ENCODE measurements at regions not wholly inside any gene's neighbourhood (a gene's known extent, or its start where the extent isn't known, plus 50 kb on each side); places are given as distances from the start of the nearest gene placed in this dataset.

DNA sequence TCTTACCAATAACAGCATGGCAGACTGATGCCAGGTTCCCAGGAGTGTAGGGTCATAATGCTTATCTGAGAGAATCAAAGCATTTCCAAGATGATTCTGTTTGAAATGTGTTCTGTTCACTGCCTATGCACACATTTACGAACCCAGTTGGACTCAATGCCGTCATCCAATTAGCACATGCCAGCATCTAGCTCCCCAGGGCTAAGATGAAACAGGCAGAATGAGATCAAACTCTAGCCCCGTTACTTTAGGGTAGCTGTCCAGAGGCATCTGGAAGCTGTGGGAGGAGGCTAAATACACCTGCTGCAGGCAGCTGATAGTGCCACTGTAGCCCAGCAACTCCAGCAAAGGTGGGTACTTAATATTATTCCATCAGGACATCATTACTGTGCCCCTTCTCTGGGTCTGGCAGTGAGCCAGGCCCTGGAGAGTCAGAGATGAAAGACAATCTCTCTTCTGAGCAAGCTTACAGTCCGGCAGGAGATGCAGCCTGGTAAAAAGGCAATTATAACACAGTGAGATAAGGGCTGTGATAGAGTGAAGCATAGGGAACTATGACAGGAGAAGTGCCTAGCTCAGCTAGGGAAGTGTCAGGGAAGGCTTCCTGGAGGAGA, 156.4 kb upstream of the PPP2R3A start:
- Histone ChIP-seq H3K27ac (replicated peaks in 1 of 4) (no peak overlapping the region), H3K9me3 (no peaks in the 10 kb centered on the region), H3K36me3 (no peaks in the 10 kb centered on the region), H3K4me1 (no peaks in the 10 kb centered on the region), H3K27me3 (peaks cover 0 to 7% (median 0%) of the 10 kb centered on the region in 4 donors), H3K4me3 (no peak overlapping the region)
- intact Hi-C loops (cut with DNase I): no loop called here
- TF ChIP-seq POLR2AphosphoS5 (IDR thresholded peaks at IDR 0.05) (no peak), EP300 (IDR thresholded peaks at IDR 0.05) (no peak), POLR2A (IDR thresholded peaks at IDR 0.05; ENCODE audit: low read depth) (no peak)
- TF ChIP-seq, protein P1, sequence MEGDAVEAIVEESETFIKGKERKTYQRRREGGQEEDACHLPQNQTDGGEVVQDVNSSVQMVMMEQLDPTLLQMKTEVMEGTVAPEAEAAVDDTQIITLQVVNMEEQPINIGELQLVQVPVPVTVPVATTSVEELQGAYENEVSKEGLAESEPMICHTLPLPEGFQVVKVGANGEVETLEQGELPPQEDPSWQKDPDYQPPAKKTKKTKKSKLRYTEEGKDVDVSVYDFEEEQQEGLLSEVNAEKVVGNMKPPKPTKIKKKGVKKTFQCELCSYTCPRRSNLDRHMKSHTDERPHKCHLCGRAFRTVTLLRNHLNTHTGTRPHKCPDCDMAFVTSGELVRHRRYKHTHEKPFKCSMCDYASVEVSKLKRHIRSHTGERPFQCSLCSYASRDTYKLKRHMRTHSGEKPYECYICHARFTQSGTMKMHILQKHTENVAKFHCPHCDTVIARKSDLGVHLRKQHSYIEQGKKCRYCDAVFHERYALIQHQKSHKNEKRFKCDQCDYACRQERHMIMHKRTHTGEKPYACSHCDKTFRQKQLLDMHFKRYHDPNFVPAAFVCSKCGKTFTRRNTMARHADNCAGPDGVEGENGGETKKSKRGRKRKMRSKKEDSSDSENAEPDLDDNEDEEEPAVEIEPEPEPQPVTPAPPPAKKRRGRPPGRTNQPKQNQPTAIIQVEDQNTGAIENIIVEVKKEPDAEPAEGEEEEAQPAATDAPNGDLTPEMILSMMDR (IDR thresholded peaks at IDR 0.05): no peak
- peak; percentile 45 for DNase-seq (ENCODE audit: extremely low spot score)
- WGBS: 58% methylated on average over 4 of the region's 4 CpGs

DNA sequence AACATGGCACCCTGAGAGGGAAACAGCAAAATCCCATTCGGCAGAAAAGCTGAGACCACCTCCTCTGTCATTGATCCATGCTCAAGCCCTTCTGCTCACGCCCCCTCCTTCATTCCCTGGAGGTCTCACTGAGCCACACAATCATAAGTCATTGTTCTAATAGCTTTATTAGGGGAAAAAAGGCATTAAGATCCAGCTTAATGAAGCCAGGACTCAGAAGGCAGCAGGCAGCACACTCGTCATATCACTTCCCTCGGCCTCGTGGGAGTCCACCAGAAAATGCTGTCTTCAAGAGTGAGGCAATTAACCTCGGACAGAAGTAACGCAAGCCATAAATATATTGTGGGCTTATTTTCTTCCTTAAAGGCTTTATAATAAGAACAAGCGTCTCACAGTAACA, 153.9 kb upstream of the PPP2R3A start:
- H3K4me1 ChIP-seq: no peaks in the 10 kb centered on the region
- intact Hi-C loops (cut with DNase I): no loop called here
- DNase-seq (ENCODE audit: extremely low spot score): peak; percentile 87
- WGBS: 78% methylated on average over 8 of the region's 8 CpGs
- no peaks in the 10 kb centered on the region for H3K36me3 ChIP-seq
- H3K9me3 ChIP-seq: no peaks in the 10 kb centered on the region
- H3K27me3 ChIP-seq: peaks cover 0 to 14% (median 0%) of the 10 kb centered on the region in 4 donors
- TF ChIP-seq POLR2A (IDR thresholded peaks at IDR 0.05; ENCODE audit: low read depth) (no peak), POLR2AphosphoS5 (IDR thresholded peaks at IDR 0.05) (no peak), EP300 (IDR thresholded peaks at IDR 0.05) (no peak)
- TF ChIP-seq, protein P1 (IDR thresholded peaks at IDR 0.05): no peak
- H3K4me3 ChIP-seq: no peak overlapping the region
- H3K27ac ChIP-seq (replicated peaks in 1 of 4): no peak overlapping the region

DNA sequence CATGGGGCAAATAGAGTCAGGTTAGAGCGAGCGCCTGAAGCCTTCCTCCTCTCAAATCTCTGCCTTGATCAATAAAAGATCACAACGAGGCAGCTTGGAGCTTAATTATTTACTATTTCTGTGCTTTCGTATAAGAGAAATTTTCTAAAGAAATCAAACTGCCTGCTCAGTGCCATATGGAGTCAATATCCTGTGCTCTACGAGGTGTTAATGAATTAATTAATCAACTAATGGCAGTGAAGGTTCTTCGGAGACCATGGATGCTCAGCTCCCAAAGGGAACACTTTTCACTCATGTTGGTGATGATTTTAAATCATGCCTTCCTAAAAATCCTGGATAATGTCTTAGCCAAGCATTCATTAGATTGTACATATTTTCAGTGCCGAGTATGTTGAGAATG, 153.5 kb upstream of the PPP2R3A start:
- TF ChIP-seq, protein P1 (IDR thresholded peaks at IDR 0.05): no peak
- no peak for TF ChIP-seq POLR2A (IDR thresholded peaks at IDR 0.05; ENCODE audit: low read depth)
- TF ChIP-seq POLR2AphosphoS5 (IDR thresholded peaks at IDR 0.05): no peak
- TF ChIP-seq EP300 (IDR thresholded peaks at IDR 0.05): no peak
- no peak overlapping the region for H3K4me3 ChIP-seq
- no peak for DNase-seq (ENCODE audit: extremely low spot score)
- no peaks in the 10 kb centered on the region for H3K4me1 ChIP-seq
- H3K36me3 ChIP-seq: no peaks in the 10 kb centered on the region
- no peaks in the 10 kb centered on the region for H3K9me3 ChIP-seq
- peaks cover 0 to 14% (median 0%) of the 10 kb centered on the region in 4 donors for H3K27me3 ChIP-seq
- WGBS: 71% methylated on average over 7 of the region's 7 CpGs
- no peak overlapping the region for H3K27ac ChIP-seq (replicated peaks in 1 of 4)
- intact Hi-C loops (cut with DNase I): no loop called here

DNA sequence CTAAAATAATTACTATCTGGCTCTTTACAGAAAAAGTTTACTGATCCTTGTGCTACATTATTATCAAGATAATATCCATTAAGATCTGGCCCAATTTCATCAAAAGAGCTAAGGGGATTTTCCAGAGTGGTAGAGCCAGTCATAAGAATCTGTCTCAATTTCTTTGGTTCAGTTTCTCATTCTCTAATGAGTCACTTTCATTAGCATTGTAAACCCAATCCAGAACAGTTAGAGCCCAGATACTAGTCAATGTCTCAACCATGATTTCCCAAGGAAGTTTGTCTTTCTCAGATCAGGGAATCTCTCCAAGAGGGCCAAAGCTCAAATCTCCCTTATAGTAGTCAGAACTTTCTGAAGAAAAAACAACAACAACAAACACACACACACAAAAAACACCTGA, 131.1 kb upstream of the PPP2R3A start:
- Histone ChIP-seq H3K4me1 (no peaks in the 10 kb centered on the region), H3K27ac (replicated peaks in 1 of 4) (no peak overlapping the region), H3K4me3 (no peak overlapping the region), H3K36me3 (no peaks in the 10 kb centered on the region), H3K27me3 (no peaks in the 10 kb centered on the region), H3K9me3 (no peaks in the 10 kb centered on the region)
- intact Hi-C loops (cut with DNase I): no loop called here
- DNase-seq (ENCODE audit: extremely low spot score): no peak
- TF ChIP-seq POLR2AphosphoS5 (IDR thresholded peaks at IDR 0.05): no peak
- TF ChIP-seq, protein P1 (IDR thresholded peaks at IDR 0.05): no peak
- TF ChIP-seq POLR2A (IDR thresholded peaks at IDR 0.05; ENCODE audit: low read depth): no peak
- no peak for TF ChIP-seq EP300 (IDR thresholded peaks at IDR 0.05)
